ENCODE measurements at regions not wholly inside any gene's neighbourhood (a gene's known extent, or its start where the extent isn't known, plus 50 kb on each side); places are given as distances from the start of the nearest gene placed in this dataset.
"Not testable (repeated sequence)": the region's sequence is repeated elsewhere in the genome, so short reads cannot be mapped to it uniquely, and the experiment has no call there.

- peak; percentile 30 for DNase-seq (ENCODE audit: low spot score)
These were observed 102.5 kb downstream of the SPRY4 start for GRCh38 chr5:142222225-142222865.

- DNase-seq (ENCODE audit: low spot score), result no peak
These were observed 103.5 kb downstream of the SPRY4 start for GRCh38 chr5:142221091-142221860.

DNA sequence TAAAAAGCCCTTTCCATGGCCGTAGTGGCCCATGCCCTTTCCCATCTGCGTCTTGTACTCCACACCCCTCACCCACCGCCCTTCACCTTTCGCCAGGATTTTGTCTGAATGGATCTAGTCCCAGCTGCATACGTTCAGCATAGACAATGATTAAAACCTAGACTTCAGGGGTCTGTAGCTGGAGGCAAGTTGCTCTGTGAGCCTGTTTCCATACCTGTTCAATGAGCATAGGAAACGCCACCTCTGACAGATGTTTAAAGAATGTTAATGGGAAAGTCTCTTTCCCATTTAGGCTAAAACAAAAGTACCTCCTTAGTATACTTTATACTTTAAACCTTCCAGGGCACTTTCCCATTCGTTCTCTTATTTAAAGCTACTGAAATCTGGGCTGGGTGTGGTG is 105.7 kb downstream of the SPRY4 start:
- no peak for DNase-seq (ENCODE audit: low spot score)

- no peak for DNase-seq (ENCODE audit: low spot score)
These were observed 107.9 kb downstream of the SPRY4 start for GRCh38 chr5:142216931-142217330.

GRCh38 chr5:142215915-142216681 is 107.5 kb downstream of the NDFIP1 start:
- no peak for DNase-seq (ENCODE audit: low spot score)

- DNase-seq (ENCODE audit: low spot score), result no peak
These were observed 104.5 kb downstream of the NDFIP1 start for GRCh38 chr5:142213077-142213476.

DNA sequence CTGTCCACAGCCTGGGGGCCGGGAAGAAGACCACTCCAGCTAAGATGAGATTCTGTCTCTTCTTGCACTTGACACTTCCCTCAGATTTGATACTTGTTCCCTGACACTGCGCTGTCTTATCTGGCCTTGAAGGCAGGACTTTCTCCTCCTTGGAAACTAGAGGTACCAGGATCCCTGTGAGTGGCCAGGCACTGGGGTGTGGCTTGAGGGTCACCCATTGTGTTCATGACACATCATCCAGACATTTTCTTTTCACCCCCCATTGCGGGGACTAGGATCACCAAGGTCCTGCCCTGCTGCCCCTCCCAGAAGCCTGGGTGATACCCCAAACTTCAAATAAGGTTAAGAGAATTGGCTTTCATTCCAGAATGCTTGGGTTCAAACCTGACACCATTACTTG is 103.3 kb downstream of the NDFIP1 start:
- DNase-seq (ENCODE audit: low spot score), result no peak

- no peak for DNase-seq (ENCODE audit: low spot score)
These were observed 102.4 kb downstream of the NDFIP1 start for GRCh38 chr5:142210864-142211412.

DNA sequence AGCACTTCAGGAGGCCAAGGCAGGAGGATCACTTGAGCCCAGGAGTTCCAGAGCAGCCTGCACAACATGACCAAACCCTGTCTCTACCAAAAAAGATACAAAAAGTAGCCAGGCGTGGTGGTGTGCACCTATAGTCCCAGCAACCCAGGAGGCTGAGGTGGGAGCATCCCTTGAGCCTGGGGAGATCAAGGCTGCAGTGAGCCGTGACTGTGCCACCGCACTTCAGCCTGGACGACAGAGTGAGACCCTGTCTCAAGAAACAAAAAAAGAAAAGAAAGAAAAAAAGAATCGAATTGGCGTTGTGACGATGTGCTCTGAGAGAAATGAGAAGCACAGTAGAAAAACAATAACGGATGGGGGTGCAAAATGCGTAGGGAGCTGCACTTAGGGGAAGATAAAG is 101.4 kb downstream of the NDFIP1 start:
- DNase-seq (ENCODE audit: low spot score), result no peak

DNA sequence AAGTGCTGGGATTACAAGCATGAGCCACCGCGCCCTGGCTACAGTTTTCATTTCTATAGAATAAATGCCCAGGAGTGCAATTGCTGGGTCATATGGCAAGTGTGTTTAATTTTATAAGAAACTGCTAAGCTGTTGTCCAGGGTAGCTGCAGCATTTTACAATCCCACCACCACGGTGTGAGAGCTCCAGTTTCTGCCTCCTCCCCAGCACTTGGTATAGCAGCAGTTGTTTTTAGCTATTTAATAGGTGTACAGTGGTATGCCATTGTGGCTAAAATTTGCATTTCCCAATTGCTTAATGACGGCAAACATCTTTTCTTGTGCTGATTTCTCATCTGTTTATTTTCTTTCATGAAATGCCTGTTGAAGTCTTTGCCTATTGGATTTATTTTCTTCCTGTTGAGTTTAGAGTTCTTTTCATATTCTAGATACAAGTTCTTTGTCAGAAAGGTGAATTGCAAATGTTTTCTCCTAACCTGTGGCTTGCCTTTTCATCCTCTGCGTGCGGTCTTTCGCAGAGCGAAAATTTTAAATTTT is 100.3 kb downstream of the NDFIP1 start:
- DNase-seq (ENCODE audit: low spot score), result no peak

GRCh38 chr5:142208244-142208643 is 99.7 kb downstream of the NDFIP1 start:
- not testable (repeated sequence) for DNase-seq (ENCODE audit: low spot score)

DNA sequence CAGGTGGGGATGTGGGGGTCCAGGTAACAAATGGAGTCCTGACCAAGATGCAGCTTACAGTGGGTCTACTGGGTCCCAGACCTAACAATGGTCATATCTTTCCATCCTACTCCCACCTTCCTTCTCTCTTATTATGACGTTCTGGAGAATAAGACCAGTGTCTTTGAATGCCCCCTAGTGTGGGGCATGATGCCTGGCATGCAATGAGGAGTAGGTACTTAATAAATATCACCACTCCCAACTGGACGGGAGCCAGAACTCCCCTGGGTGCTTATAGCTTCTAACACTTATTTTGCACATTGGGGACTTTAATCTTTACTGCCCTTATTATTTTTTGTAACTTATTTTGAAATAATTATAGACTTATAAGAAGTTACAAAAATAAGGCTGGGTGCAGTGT is 98.2 kb downstream of the NDFIP1 start:
- DNase-seq (ENCODE audit: low spot score), result no peak

DNA sequence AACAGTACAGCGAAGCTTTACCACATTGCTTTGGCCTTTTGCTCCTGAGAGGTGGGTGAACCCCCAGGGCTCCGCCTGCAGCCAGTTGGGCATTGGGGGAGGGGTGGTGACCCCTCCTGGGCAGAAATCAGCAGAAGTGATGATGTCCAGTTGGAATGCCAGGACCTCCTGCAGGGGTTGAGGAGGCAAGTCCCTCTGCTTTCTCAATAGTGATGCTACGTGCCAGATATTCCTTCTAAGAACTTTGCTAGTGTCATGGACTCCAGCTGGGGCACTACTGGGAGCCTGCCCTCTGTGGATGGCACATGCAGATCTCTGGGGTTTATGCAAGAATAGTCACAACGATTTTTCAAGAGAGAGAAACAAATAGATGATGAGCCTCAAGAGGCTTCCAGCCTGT is 95.6 kb downstream of the NDFIP1 start:
- no peak for DNase-seq (ENCODE audit: low spot score)
